ENCODE measurements at regions not wholly inside any gene's neighbourhood (a gene's known extent, or its start where the extent isn't known, plus 50 kb on each side); places are given as distances from the start of the nearest gene placed in this dataset.
"Not testable (repeated sequence)": the region's sequence is repeated elsewhere in the genome, so short reads cannot be mapped to it uniquely, and the experiment has no call there.

DNA sequence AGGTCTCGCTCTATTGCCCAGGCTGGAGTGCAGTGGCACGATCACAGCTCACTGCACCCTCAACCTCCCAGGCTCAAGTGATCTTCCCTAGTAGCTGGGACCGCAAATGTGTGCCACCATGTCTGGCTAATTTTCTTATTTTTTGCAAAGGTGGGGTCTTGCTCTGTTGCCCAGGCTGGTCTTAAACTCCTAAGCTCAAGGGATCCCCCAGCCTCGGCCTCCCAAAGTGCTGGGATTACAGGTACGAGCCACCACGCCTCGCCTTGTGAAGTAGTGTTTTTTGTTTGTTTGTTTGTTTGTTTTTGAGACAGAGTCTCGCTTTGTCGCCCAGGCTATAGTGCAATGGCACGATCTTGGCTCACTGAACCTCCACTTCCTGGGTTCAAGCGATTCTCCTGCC is 125.5 kb downstream of the HAUS1 start:
- not testable (repeated sequence) for DNase-seq

DNA sequence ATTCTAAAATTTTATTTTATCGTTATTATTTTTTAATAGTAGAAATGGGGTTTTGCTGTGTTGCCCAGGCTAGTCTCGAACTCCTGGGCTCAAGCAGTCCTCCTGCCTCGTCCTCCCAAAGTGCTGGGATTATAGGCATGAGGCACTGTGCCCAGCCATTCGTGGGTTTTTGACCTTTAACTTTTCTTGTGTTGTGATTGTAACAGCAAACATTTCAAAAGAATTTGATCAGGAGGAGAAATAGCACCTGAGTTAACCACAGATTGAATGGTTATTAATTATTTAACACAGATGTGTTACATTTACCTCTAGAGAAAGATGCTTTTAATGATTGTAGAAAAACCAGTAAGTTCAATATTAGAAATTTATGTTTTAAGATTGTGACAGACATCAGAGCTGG is 132.0 kb downstream of the HAUS1 start:
- DNase-seq = no peak

DNA sequence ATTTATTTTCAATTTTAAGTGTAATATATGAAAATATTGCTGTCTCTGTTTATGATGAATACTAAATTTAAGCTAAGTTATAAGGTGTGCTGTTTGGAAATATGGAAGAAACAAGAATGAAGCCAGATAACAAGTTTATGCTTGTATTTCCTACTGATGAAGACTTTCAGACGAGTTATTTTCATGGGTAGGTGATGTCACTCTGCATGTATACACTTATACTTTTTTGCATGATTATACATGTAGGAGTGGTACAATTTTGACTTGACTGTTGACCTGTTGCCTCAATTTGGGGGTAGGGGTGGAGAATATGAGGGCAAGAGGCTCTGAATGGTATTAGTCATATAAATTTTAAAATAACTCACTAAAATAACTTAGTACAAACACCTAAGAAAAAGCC is 133.7 kb downstream of the HAUS1 start:
- no peak for DNase-seq

DNA sequence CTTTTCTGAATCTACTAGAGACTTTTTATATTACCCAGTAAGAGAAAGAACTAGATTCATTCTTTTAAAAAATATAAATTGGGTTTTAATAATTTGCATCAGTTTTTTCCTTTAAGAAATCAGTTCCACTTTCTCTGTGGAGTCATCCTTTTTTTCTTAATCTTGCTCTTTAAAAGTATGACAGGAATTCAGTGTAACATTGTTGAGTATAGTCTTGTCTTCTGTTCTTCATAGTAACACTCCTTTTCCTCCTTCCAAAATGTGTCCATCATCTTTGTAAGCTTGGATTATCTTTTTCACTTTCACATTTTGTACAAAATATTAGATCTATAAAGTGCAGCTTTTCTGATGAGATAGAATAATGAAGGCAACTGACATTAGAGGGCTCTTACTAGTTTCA is 135.4 kb downstream of the HAUS1 start:
- DNase-seq = peak; percentile 22

DNA sequence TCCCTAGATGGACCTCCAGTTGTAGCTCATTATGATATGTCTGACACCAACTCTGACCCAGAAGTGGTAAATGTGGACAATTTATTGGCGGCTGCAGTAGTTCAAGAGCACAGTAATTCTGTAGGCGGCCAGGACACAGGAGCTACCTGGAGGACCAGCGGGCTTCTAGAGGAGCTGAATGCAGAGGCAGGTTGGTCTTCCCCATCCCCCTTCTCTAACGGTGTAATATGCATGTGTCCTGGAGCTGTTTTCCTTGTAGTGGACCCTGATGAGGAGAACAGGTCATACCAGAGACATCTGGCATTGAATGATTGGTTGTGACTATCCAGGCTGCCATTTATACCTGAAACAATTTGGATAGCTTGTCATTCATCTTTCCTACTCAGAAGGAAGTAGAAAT is 135.8 kb downstream of the HAUS1 start:
- no peak for DNase-seq

DNA sequence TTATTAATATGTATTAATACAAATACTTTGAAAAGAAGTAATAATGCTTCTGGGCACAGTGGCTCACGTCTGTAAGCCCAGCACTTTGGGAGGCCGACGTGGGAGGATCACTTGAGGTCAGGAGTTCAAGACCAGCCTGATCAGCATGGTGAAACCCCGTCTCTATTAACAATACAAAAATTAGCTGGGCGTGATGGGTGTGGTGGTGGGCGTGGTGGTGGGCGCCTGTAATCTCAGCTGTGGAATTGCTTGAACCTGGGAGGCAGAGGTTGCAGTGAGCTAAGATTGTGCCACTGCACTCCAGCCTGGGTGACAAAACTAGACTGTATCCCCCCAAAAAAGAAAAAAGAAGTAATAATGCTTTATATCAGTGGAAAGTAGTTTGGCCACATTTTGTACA is 137.2 kb downstream of the HAUS1 start:
- DNase-seq = not testable (repeated sequence)

DNA sequence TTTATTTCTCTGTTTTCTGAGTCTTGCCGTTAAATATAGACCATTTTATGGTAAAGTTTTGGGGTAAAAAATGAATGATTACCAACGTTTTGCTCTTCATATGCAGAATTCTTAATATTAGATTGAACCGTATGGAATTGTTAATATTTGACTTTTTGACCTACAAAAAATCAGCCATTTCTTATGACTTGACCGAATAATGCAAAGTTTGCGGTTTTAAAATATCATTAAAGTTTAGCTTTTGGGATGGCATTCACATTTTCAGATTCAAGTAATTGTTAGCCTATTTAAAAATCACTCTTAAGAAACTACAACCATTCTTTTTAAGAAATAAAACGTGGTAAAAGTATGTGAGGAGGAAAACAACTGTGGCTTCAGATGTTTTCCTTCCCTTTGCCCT is 138.0 kb downstream of the HAUS1 start:
- DNase-seq = no peak

DNA sequence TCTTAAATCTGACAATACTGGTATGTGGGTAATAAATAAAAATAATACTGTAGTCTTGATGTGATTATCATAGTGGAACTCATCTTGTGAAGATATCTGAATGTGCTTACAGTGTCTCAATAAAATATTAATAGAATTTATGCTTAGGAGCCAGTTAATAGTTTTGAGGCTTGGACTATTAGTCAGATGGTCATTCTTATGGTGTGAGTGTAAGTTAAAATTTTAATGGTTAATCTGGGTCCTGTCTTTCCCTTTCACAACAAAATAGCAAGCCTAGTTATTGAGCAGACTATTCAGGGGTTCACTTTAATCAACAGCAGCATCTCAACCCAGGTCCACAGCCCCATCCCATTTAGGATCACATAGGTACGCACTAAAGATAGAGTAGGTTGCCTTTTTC is 138.9 kb downstream of the HAUS1 start:
- peak; percentile 8 for DNase-seq

DNA sequence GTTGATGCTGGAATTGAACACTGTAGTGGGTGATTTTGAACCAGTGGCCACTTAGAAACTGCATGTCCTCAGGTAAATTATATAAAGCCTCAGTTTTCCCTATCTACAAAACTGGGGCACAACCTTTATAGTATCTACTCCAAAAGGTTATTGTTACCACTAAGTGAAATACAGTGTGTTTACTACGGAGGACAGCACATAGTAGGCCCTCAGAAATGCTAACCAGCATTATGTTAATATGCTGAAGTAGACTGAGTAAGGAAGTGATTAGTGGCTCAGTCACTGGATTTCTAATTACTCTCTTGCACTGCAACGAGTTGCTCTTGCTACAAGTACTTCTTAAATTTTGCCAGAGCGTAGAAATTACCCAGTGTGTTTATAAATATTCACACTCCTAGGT is 139.5 kb downstream of the HAUS1 start:
- no peak for DNase-seq

DNA sequence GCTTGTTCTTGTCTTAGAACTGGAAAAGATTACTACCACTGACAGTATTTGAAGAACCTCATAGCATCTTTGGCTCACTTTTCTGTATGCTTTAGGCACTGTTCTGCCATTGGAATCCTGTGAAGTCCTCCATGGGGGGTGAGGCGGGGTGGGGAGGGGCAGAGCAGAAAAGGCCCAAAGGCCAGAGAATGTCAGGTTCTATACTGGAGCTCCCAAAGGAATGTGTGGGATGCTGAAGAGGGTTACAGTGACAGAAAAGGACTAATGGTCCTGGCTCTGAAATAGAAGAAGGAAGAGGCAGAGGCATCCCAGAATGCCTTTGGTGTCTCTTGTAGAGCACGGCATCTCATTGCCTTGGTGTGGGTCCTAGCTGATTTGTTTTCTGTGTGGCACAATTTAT is 141.9 kb downstream of the HAUS1 start:
- DNase-seq = no peak

DNA sequence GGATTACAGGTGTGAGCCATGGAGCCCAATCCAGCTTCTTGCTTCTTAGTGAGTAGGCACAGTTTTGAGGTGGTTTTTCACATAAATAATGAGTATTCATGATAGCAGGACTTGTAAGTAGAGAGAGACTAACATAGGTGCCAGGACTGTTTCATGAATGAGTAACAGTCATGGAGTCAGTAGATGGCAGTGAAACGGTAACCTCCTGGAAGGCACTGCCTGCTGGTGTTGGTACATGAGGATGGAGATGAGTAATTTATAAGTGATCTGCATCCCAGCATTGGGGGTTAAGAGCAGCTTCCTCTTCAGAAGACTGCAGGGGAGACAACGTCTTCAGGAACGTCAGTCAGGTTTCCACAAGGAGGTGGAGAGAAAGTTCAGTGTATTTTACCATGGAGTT is 143.8 kb downstream of the HAUS1 start:
- no peak for DNase-seq

DNA sequence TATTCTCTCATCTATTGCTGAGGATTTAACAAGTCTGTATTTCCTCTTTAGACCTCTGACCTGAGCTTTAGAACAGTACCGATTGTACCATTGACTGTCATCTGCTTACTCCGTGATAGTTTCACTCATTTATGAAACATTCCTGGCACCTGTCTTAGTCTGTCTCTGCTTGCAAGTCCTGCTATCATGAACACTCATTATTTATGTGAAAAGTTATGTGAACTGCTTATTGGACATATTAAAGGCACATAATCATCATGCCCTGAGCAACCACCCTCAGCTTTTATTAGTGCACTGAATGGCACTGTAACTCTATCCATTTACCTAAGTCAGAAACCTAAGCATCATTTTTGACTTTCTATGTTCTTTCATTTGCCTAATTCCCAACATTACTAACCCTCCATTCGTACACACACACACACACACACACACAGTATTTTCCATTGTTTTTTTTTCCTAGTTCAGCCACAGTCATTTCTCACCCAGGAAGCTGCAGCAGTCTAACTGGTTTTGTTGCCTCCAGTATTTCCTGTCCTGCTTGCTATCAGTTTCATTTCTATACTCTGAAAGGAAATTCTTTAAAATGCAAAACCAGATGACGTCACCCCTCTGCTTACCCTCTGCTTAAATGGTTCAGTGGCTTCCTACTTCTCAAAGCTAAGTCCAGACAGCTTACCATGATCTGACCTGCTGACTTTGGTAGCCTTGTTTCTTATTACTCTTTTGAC is 146.1 kb downstream of the HAUS1 start:
- DNase-seq = peak; percentile 89

DNA sequence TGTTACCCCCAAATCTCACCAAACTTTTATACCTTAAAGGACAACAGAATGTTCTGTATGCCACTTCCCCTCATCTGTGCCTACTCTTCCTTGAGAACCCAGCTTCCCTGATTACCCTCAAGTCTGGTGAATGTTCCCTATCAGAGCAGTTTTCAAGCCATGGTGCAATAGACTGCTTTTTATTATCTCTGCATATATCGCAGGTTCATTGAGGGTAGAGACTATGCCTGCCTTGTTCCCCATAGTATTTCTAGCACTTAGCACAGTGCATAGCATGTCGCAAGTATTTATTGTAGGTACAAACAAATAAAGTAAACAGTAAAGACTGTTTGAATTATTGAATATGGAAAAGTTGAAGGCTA is 146.6 kb downstream of the HAUS1 start:
- DNase-seq = no peak

DNA sequence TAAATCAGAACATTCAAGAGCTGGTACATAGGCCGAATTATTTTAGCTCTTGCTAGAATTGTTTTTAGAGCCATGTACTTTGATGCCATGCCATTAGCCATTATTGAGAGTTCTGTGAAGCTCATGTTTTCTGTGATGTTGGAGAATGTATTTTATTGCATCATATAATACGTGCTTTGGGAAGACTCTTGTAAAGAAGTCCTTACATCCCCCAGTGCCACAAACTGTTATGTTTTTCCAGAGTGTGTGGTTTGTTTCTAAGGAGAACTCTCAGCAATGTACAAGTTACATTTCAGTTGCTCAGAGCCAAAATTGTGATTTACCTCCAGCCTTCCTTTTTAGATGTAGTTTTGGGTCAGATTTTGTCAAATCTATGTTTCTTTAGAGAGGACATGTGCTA is 148.6 kb downstream of the HAUS1 start:
- DNase-seq = no peak

DNA sequence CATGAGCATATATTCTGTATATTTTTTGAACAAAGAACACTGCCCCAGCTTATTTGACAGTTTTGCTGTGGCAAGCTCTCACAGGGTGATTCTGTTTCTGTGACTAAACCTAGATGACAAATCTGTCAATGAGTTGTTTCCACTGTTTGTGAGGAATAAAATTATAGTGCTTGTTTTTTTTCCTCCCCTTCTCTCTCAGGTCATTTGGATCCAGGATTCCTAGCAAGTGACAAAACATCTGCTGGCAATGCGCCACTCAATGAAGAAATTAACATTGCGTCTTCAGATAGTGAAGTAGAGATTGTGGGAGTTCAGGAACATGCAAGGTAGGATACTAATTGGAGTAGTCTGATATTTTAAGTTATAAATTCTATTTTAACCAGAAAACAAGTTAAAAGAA is 149.3 kb downstream of the HAUS1 start:
- peak; percentile 34 for DNase-seq

DNA sequence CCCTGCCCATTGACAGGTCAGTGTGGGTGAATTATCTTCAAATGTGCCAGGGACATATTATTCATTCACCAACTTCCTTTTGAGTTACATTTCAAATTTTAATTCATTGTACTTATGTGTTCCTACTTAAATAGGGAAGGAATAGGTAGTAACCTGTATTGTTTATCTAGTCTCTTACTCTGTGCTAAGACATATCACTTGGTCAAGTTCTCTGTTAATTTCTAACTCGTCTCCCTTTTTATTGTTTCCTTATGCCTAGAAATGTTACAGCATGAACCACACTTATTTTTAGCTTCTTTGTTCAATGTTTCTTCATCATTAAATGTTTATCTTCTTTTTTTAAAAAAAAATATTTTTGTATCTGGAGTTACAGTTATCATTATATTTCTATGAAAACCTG is 151.9 kb downstream of the HAUS1 start:
- no peak for DNase-seq

DNA sequence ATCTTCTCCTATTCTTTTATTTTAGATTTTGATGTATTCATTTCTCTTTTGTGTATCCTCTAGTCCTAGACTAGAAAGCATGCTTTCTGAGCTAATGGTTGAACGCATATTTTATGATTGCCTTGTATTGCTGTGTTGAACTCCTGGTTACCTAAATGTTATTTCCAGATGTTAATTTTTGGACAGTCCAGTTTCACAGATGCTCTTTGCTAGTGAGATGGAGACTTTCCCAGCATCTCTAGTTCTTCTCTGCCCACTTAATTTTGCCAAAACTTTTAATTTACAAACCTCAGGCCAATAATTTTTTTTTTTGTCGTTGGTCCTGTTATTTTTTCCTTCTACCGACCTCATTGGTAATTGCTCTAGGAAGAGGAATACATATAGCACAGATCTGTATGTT is 153.2 kb downstream of the HAUS1 start:
- DNase-seq = no peak

DNA sequence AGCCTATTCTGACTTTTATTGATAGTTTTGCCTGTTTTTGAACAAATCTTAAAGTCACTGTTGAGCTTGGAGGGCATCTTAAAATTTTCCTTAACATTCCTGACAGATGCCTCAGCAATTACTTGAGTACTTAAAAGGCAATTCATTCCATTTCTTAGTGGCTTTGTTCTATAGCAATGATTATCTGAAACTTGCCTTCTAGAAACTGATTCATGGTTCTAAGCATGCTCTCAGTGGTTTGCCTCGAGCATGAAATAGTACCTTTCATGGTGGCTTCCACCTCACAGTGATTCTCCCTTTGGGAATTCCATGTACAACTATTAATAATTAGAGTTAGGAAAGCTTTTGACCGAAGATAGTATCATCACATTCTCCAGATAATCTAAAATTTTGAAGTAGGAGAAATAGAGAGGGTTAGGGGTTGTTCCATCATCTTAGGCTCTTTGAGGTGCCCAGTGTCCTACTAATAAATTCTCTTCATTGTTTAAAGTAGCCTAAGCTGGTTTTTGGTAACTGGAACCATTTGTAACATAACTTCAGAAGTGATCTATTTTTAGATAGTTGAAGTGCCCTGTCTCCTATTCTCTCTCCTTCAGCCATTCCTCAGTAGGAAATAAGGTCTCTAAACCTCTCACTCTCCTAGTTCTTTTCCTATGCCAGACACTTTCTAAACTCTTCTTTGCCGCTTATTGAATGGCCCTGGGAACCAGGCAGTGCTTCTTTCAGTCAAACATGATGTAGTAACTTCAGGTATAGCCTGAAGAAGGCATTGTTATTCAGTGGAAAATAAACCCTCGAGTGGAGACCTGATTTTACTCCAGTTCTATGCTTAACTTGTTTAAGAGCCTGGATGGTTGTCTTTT is 156.1 kb downstream of the HAUS1 start:
- DNase-seq = peak; percentile 89

DNA sequence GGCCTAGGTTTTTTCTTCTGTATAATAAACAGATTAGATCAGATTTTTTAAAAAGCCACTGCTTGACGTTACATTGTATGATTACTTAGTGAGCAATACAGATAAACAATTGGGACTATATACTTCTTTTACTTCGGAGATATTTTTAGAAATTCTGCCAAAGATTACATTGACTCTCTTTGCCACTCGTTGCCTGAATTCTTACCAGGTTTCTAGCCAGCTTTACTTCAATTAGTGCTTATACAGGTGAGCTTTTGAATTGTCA is 156.6 kb downstream of the HAUS1 start:
- peak; percentile 46 for DNase-seq

DNA sequence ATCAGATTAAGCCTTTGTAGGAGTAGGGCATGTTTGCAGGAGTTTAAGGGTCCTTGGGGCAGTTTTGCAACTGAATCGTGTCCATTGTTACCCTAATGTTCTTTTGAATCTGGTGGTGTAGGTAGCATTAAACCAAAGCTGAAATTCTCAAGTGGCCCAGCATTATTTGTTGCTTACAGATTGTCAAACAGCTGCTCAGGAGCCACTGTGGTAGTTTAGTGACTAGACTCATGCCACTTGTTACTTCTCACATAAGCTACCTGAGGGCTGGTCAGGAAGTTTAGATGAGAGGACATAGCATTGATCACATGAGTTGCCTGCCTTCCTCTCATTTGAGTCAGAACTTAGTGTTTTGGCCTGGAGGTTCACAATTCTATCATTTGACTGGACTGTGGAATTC is 157.6 kb downstream of the HAUS1 start:
- no peak for DNase-seq

DNA sequence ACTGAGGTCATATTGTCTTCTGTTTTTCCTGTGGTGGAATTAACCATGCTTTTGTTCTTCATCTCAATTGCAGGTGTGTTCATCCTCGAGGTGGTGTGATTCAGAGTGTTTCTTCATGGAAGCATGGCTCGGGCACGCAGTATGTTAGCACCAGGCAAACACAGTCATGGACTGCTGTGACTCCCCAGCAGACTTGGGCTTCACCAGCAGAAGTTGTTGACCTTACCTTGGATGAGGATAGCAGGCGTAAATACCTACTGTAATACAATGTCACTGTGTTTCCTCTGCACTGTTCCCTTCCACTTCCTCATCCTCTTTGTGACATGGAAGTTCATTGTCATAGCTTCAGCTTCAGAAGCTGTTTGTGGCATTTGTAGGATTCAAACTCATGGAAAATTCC is 158.7 kb downstream of the HAUS1 start:
- DNase-seq = no peak

DNA sequence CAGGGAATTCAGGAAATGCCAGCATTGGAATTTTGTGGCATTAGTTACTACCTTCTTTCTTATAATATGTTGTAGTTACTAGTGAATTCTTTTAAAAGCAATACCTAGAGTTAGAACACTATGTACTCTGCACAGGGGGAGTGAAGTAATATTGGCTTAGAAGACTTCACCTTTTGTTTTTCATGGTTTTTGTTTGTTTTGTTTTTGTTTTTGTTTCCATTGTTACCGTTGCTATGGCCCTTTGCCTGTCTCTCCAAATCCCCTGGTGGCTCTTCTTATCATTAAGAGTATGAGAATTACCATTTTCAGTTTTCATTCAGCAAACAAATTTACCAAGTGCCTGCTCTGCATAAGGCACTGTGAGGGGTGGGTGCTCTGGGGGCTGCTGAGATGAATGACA is 160.1 kb downstream of the HAUS1 start:
- DNase-seq = no peak

DNA sequence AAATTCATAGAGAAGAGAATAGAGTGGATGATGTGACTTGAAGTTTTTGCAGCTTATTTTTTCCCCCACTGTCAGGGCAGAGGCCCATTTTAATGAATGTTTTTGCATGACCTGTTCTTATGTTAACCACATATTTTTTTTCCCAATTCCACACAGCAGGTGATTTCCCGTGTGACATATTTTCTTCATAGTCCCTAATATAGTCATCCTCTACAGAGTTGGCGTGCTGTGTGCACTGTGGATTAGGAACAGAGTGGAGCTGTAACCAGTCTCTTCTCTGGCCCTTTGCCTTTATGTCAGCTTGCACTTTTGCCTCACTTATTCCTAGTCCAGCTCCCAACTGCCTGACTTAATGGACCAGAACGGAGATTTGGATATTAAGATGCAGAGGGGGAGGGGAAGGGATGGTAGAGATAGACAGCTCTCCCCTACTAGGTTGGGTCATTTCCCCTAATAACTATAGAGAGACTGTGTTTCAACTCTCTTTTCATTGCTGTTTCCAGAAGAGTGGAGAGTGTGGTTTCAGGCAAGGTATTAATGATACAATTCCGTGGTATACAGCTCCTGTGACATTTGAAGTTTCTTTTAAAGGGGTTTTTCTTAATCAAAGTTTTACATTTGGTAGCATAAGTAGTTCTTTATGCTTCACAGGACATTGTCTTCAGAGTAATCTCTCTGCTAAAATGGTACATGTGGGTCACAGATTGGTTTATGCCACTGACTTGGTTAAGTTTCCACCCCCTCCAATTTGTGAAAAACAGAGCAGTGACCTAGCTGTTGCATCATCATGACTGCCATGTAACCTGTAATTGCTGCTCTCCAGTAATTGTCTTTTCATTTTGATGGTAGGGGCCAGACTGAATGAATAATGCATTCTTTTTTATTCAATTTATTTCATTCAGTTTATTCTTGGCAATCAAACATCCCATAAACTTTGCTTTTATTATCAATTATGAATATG is 161.3 kb downstream of the HAUS1 start:
- DNase-seq = peak; percentile 69

All from fibroblast of skin of back (primary cell).